ENCODE measurements at regions not wholly inside any gene's neighbourhood (a gene's known extent, or its start where the extent isn't known, plus 50 kb on each side); places are given as distances from the start of the nearest gene placed in this dataset.

GRCh38 chr19:13604902-13605586 lies 98.8 kb upstream of the CACNA1A start:
- DNase-seq: no peak

- no peak for DNase-seq
These were observed 94.5 kb upstream of the CACNA1A start for GRCh38 chr19:13600802-13601201.

GRCh38 chr19:13600091-13600490 lies 93.8 kb upstream of the CACNA1A start:
- no peak for DNase-seq

- DNase-seq: no peak
These were observed 93.4 kb upstream of the CACNA1A start for GRCh38 chr19:13599681-13600080.

GRCh38 chr19:13598098-13598497 lies 91.8 kb upstream of the CACNA1A start:
- DNase-seq: no peak

GRCh38 chr19:13597640-13598039 lies 91.4 kb upstream of the CACNA1A start:
- peak; percentile 53 for DNase-seq

DNA sequence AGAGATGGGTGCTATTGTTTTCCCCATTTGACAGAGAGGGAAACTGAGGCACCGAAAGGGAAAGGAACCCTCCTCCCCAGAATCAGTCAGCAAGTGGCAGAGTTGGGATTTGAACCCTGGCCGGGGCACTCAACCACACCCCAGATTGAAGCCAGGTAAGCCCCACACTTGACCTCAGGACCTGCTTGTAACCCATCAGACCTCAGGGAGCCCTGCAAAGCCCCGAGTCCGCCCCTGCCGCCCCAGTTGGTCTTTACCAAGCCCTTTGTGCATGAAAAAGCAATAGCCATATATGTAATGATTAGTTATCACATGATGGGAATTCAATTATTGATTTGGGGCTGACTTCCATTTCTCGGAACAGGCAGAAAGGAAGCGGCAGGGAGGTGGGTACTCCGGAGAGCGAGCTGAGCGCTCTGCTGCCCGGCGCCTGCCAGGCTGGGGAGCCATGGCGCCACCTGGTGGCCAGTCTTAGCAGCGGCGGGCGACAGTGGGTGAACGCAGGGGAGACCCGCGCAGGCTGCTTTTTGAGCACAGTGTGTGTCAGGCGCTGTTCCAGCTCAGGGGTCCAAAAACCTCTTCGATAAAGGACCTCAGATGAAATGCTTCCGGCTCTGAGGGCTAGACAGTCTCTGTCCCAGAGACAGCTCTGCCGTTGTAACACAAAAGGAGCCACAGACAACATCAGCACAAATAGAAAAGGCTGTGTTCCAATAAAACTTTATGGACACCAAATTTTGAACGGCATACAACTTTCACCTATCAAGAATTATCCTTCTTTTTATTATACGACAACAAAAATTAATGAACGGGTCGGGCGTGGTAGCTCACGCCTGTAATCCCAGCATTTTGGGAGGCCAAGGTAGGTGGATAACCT lies 82.9 kb upstream of the CACNA1A start:
- peak; percentile 82 for DNase-seq

DNA sequence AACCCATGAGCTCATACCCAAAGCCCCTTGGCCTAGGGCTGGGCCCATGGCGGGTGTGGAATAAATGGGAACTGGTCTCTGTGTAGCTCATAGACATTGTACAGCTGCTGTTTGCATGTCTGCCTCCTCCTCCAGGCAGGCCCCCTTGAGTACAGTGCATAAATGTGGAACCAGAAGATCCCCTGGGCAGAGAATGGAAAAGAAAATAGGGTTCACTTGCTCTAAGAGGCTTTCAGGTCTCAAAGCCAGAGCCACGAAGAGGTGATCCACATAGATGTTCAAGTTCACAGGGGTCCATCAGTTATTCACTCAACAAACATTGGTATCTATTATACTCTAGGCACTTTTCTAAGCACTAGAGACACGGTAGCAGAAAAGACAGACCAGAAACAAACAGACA lies 79.2 kb upstream of the CACNA1A start:
- no peak for DNase-seq

- no peak for DNase-seq
These were observed 77.5 kb upstream of the CACNA1A start for GRCh38 chr19:13583753-13584152.

GRCh38 chr19:13583114-13583513 lies 76.8 kb upstream of the CACNA1A start:
- DNase-seq: no peak

DNA sequence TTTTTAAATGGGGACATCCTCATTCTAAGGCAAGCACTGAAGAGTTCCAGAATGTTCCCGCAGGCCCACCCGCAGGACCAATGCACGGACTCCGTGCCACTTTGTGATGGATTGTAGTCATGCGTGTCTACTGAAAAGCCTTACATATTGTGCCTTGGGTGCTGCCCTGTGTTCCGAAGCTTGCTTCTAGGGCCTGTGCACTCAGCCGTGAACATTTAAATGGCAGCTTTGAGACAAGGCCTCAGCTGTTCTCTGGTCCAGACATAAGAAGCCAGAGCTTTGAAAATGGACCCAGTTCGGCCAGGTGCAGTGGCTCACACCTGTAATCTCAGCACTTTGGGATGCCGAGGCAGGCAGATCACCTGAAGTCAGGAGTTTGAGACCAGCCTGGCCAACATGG lies 75.3 kb upstream of the CACNA1A start:
- no peak for DNase-seq

DNA sequence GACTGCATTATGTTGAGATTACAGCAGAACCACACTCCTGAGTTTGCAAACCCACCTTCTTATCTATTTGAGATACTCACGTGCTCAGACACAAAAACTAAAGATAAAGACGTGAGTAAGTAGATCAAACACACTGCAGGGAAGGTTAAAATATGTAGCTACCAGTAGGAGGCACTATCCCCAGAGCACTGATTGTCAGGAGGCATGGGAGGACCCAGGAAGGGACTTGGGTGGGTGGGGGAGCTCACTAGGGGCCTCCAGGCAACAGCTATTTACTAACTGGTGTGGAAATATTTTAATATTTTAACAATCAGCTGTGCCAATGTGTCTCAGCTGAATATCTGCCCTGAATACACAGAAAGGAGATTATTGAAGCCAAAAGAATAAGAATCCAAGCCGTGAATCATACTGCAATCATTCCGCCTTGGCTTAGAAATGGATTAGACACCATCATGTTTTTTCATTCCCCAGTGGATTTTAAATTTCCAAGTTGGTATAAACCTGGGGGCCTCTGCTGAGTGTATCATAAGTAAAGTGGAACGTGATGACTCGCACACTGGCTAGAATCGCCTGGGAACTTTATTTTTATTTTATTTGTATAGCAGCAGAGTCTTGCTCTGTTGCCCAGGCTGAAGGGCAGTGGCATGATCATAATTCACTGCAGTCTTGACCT lies 73.2 kb upstream of the CACNA1A start:
- no peak for DNase-seq

DNA sequence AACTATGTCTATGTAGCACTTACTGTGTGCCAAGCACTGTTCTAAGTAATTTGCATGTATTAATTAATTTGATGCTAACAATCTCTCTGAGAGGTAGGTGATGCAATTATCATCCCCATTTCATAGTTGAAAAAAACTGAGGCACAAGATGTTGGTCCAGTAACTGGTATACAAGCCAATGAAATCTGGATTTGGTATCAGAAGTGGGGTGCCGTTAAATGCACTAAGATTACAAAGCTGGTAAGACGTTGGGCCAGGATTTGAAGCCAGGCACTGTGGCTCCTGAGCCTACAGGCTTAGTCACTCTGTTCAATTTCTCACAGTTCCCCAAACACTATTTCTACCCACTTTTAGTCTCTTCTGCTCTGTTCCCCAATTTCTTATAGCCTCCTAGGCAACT lies 70.4 kb upstream of the CACNA1A start:
- DNase-seq: no peak

DNA sequence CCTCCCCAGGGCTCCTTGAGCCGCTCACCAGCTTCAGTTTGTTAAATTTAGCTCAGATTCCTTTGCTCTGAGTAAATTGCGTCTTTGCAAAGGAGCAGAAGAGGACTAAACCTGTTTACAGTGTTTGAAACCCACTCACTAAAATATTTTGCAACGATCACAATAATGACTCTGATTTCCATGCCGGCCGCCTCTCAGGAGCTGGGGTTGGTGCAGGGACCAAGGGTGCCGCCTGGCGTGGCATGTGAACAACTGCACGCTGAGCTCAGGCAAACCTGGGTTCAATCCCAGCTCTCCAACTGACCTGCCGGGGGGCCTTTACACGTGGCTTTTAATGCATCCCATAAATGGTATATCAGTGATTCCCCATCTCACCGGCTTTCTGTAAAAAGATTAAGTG lies 68.7 kb upstream of the CACNA1A start:
- DNase-seq: peak; percentile 5

DNA sequence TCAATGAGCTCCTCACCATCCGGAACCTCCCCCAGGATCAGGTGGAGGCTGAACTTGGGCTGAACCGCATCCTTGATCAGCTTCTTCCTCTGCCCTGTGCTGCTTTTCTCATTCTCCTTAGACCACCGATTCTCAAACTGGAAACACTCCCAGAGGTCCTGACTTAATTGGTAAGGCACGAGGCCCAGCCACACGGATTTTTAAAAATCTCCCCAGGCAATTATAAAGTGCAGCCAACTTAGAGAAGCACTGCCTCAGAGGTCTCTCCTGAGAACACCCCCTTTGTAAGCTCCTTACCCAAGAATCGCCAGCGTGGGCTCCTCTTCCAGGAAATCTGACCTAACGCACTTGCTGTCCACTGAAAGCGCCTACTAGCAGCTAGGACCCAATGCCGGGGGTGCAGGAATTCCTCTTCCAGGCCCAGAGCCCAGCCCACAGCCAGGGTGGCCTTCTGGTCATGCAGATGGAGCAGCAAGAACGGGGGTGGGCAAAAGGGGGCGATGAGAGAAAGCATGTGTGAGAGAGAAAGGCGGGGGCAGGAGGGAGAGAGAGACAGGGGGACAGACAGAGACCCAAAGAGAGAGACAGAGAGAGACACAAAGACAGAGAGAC lies 66.9 kb upstream of the CACNA1A start:
- DNase-seq: no peak

DNA sequence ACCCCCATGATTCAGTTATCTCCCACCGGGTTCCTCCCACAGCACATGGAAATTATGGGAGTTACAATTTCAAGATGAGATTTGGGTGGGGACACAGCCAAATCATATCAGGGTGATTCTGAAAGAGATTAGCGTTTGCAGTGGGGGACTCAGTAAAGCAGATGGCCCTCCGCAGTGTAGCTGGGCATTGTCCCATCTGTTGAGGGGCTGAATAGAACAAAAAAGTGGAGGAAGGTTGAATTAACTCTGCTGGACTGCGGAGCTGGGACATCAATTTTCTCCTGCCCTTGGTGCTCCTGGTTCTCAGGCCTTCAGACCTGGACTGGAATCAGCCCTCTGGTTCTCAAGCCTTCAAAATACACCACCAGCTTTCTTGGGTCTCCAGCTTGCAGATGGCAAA lies 55.2 kb upstream of the CACNA1A start:
- DNase-seq: no peak

DNA sequence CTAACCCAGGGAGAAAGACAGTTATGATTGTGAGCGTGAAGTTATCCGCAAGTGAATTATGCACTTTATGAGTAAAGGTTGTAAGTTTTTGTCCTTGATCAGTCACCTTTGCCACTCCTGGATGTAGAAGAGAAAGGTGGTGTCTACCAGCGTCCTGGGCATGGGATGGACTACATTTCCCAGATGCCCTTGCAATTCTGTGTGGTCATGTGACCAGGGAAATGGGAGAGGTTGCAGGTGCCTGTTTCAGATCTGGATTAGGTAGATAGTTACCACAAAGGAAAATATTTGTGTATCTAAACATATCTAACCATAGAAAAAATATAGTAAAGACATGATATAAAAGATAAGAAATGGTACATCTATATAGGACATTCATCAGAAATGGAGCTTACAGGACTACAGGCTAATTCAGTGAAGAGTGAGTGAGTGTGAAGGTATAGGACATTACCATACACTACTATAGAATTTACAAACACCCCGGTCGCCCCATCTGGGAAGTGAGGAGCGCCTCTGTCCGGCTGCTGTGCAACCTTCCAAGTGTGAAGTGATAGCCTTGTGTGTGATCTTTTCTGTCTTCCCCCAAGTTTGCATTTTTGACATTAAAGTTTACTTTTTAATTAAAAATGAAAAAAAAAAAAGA lies 51.6 kb upstream of the CACNA1A start:
- DNase-seq: no peak

DNA sequence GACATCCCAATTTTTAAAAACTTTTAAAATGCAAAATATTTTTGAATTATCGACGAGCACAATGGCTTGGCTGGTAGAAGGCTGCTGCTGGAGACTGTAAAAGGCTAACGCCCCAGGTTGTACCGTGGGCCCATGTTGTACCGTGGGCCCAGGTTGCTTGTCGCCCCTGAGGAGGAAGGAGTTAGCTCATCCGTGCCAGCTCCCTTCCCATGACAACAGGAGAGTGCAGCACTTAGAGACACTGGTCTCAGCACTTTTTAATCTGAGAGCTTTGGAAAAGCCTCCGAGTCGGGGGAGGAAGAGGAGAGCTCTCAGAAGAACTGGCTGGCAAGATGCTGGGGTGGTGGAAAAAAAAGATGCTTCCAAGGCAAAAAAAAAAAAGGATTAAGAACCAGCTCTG lies 50.3 kb upstream of the CACNA1A start:
- no peak for DNase-seq
